NCI-H2227 (cell line): ENCODE measurements at regions not wholly inside any gene's neighbourhood (a gene's known extent, or its start where the extent isn't known, plus 50 kb on each side); places are given as distances from the start of the nearest gene placed in this dataset.
"Not testable (repeated sequence)": the region's sequence is repeated elsewhere in the genome, so short reads cannot be mapped to it uniquely, and the experiment has no call there.

Experiments
- DNase-seq: peaks from one replicate; lab custom pipeline; 2025; ENCODE audit not compliant: unreplicated experiment; lab: John Stamatoyannopoulos, UW

- no peak for DNase-seq
These were observed 108.1 kb upstream of the RAI14 start for GRCh38 chr5:34548086-34548403.

- no peak for DNase-seq
These were observed 105.9 kb upstream of the RAI14 start for GRCh38 chr5:34550247-34550646.

GRCh38 chr5:34550964-34551363, 105.2 kb upstream of the RAI14 start:
- no peak for DNase-seq

- no peak for DNase-seq
These were observed 104.2 kb upstream of the RAI14 start for GRCh38 chr5:34551911-34552433.

GRCh38 chr5:34552686-34553085, 103.4 kb upstream of the RAI14 start:
- no peak for DNase-seq

GRCh38 chr5:34553581-34553980, 102.5 kb upstream of the RAI14 start:
- no peak for DNase-seq

- no peak for DNase-seq
These were observed 101.5 kb upstream of the RAI14 start for GRCh38 chr5:34554641-34555040.

- DNase-seq, result no peak
These were observed 100.2 kb upstream of the RAI14 start for GRCh38 chr5:34555699-34556508.

- no peak for DNase-seq
These were observed 99.7 kb upstream of the RAI14 start for GRCh38 chr5:34556509-34556782.

- not testable (repeated sequence) for DNase-seq
These were observed 94.5 kb upstream of the RAI14 start for GRCh38 chr5:34561581-34561980.

GRCh38 chr5:34562791-34563190, 93.3 kb upstream of the RAI14 start:
- no peak for DNase-seq

- no peak for DNase-seq
These were observed 92.9 kb upstream of the RAI14 start for GRCh38 chr5:34563269-34563668.

- DNase-seq, result no peak
These were observed 92.0 kb upstream of the RAI14 start for GRCh38 chr5:34563931-34564709.

GRCh38 chr5:34564710-34565235, 91.4 kb upstream of the RAI14 start:
- DNase-seq, result no peak

- DNase-seq, result no peak
These were observed 86.0 kb upstream of the RAI14 start for GRCh38 chr5:34570143-34570542.

- no peak for DNase-seq
These were observed 85.1 kb upstream of the RAI14 start for GRCh38 chr5:34570721-34571676.

GRCh38 chr5:34571677-34572041, 84.5 kb upstream of the RAI14 start:
- DNase-seq, result no peak

GRCh38 chr5:34574936-34575467, 81.1 kb upstream of the RAI14 start:
- no peak for DNase-seq

GRCh38 chr5:34576891-34577666, 79.0 kb upstream of the RAI14 start:
- no peak for DNase-seq

- no peak for DNase-seq
These were observed 77.2 kb upstream of the RAI14 start for GRCh38 chr5:34578962-34579361.
